HG03432 (cell line): ENCODE measurements at regions not wholly inside any gene's neighbourhood (a gene's known extent, or its start where the extent isn't known, plus 50 kb on each side); places are given as distances from the start of the nearest gene placed in this dataset.
"Not testable (repeated sequence)": the region's sequence is repeated elsewhere in the genome, so short reads cannot be mapped to it uniquely, and the experiment has no call there.

ENCODE experiments used
- ATAC-seq: cut with Tn5 transposase; IDR thresholded peaks from one replicate; pipeline ENCODE4 v1.9.1; 2021; ENCODE audit warnings: mild to moderate bottlenecking, moderate library complexity; ENCODE audit not compliant: unreplicated experiment

GRCh38 chr4:79178760-79179159 lies 147.1 kb downstream of the NAA11 start:
- no peak for ATAC-seq

GRCh38 chr4:79177388-79177787 lies 148.5 kb downstream of the NAA11 start:
- ATAC-seq, result peak; percentile 62

GRCh38 chr4:79176351-79176750 lies 149.5 kb downstream of the NAA11 start:
- no peak for ATAC-seq

- no peak for ATAC-seq
Observed at GRCh38 chr4:79175716-79176115, 150.1 kb downstream of the NAA11 start.

- no peak for ATAC-seq
Observed at GRCh38 chr4:79174490-79175252, 151.2 kb downstream of the NAA11 start.

- ATAC-seq, result no peak
Observed at GRCh38 chr4:79173186-79173585, 152.7 kb downstream of the NAA11 start.

GRCh38 chr4:79170077-79170476 lies 155.8 kb downstream of the NAA11 start:
- no peak for ATAC-seq

GRCh38 chr4:79164907-79165610 lies 160.8 kb downstream of the NAA11 start:
- ATAC-seq, result no peak

GRCh38 chr4:79163981-79164490 lies 161.8 kb downstream of the NAA11 start:
- ATAC-seq, result peak; percentile 78

- no peak for ATAC-seq
Observed at GRCh38 chr4:79160962-79161361, 164.9 kb downstream of the NAA11 start.

GRCh38 chr4:79158705-79159104 lies 167.2 kb downstream of the NAA11 start:
- ATAC-seq, result not testable (repeated sequence)

- no peak for ATAC-seq
Observed at GRCh38 chr4:79155336-79155735, 170.5 kb downstream of the NAA11 start.

GRCh38 chr4:79150820-79151416 lies 174.9 kb downstream of the NAA11 start:
- no peak for ATAC-seq

GRCh38 chr4:79148369-79148768 lies 177.5 kb downstream of the NAA11 start:
- no peak for ATAC-seq

- ATAC-seq, result no peak
Observed at GRCh38 chr4:79147251-79147650, 178.6 kb downstream of the NAA11 start.

- ATAC-seq, result no peak
Observed at GRCh38 chr4:79141530-79141929, 184.3 kb downstream of the NAA11 start.

GRCh38 chr4:79134767-79135166 lies 191.1 kb downstream of the NAA11 start:
- ATAC-seq, result no peak

GRCh38 chr4:79132826-79133225 lies 193.0 kb downstream of the NAA11 start:
- ATAC-seq, result no peak

- ATAC-seq, result no peak
Observed at GRCh38 chr4:79121875-79122358, 182.7 kb upstream of the PAQR3 start.

- no peak for ATAC-seq
Observed at GRCh38 chr4:79121223-79121622, 182.0 kb upstream of the PAQR3 start.

- ATAC-seq, result not testable (repeated sequence)
Observed at GRCh38 chr4:79117051-79117450, 177.8 kb upstream of the PAQR3 start.

GRCh38 chr4:79107014-79107413 lies 167.8 kb upstream of the PAQR3 start:
- no peak for ATAC-seq
